ENCODE measurements at regions not wholly inside any gene's neighbourhood (a gene's known extent, or its start where the extent isn't known, plus 50 kb on each side); places are given as distances from the start of the nearest gene placed in this dataset.
"Not testable (repeated sequence)": the region's sequence is repeated elsewhere in the genome, so short reads cannot be mapped to it uniquely, and the experiment has no call there.

- no peak for DNase-seq
These were observed 738.2 kb downstream of the COL12A1 start for GRCh38 chr6:74467533-74468215.

- no peak for DNase-seq
These were observed 739.3 kb downstream of the COL12A1 start for GRCh38 chr6:74466572-74466971.

- DNase-seq = no peak
These were observed 746.6 kb downstream of the COL12A1 start for GRCh38 chr6:74459260-74459659.

GRCh38 chr6:74458536-74458935 lies 747.3 kb downstream of the COL12A1 start:
- DNase-seq = no peak

- DNase-seq = no peak
These were observed 750.1 kb downstream of the COL12A1 start for GRCh38 chr6:74455786-74456185.

GRCh38 chr6:74451953-74452352 lies 753.9 kb downstream of the COL12A1 start:
- no peak for DNase-seq

GRCh38 chr6:74448850-74449249 lies 752.8 kb downstream of the CD109 start:
- no peak for DNase-seq

- no peak for DNase-seq
These were observed 751.0 kb downstream of the CD109 start for GRCh38 chr6:74447013-74447412.

GRCh38 chr6:74439123-74439811 lies 743.3 kb downstream of the CD109 start:
- no peak for DNase-seq

- DNase-seq = not testable (repeated sequence)
These were observed 742.4 kb downstream of the CD109 start for GRCh38 chr6:74438395-74438794.

GRCh38 chr6:74434171-74434570 lies 738.2 kb downstream of the CD109 start:
- no peak for DNase-seq

- no peak for DNase-seq
These were observed 736.0 kb downstream of the CD109 start for GRCh38 chr6:74431873-74432580.

- DNase-seq = no peak
These were observed 724.2 kb downstream of the CD109 start for GRCh38 chr6:74420221-74420620.

GRCh38 chr6:74415056-74415455 lies 719.1 kb downstream of the CD109 start:
- no peak for DNase-seq

GRCh38 chr6:74410630-74411029 lies 714.6 kb downstream of the CD109 start:
- no peak for DNase-seq

GRCh38 chr6:74409447-74409846 lies 713.4 kb downstream of the CD109 start:
- no peak for DNase-seq

GRCh38 chr6:74408844-74409243 lies 712.8 kb downstream of the CD109 start:
- DNase-seq = no peak

- no peak for DNase-seq
These were observed 708.4 kb downstream of the CD109 start for GRCh38 chr6:74404366-74404765.

- DNase-seq = no peak
These were observed 706.8 kb downstream of the CD109 start for GRCh38 chr6:74402781-74403180.

GRCh38 chr6:74378437-74378836 lies 682.4 kb downstream of the CD109 start:
- not testable (repeated sequence) for DNase-seq

GRCh38 chr6:74369556-74369993 lies 673.6 kb downstream of the CD109 start:
- DNase-seq = no peak

- DNase-seq = no peak
These were observed 672.7 kb downstream of the CD109 start for GRCh38 chr6:74368746-74369145.

GRCh38 chr6:74366634-74367033 lies 670.6 kb downstream of the CD109 start:
- DNase-seq = no peak

- DNase-seq = no peak
These were observed 666.4 kb downstream of the CD109 start for GRCh38 chr6:74362391-74362790.

Measured in NCI-H510A (cell line).